Astrocyte (in vitro differentiated cells and primary cell): ENCODE measurements at regions not wholly inside any gene's neighbourhood (a gene's known extent, or its start where the extent isn't known, plus 50 kb on each side); places are given as distances from the start of the nearest gene placed in this dataset.

Source experiments
- DNase-seq: peaks from one replicate; pipeline ENCODE4 v3.0.0-alpha.2; 2010; ENCODE audit warnings: low read depth
- FAIRE-seq: peaks from 2 replicates; lab custom pipeline; 2011; peaks lifted over from hg19 to GRCh38; lab: Jason Lieb, UNC
- H2AFZ ChIP-seq: 2 replicates; pipeline ENCODE4 v1.6.0; 2012; ENCODE audit warnings: low read depth, low read length, inconsistent platforms
- H3K27ac ChIP-seq: 2 replicates; pipeline ENCODE4 v1.5.1; 2011; ENCODE audit warnings: low read depth, low read length, inconsistent platforms
- H3K27me3 ChIP-seq: 2 replicates; pipeline ENCODE4 v1.6.0; 2011; ENCODE audit warnings: low read length, inconsistent platforms; ENCODE audit not compliant: insufficient read depth
- H3K36me3 ChIP-seq: 2 replicates; pipeline ENCODE4 v1.5.1; 2011; ENCODE audit warnings: low read length, inconsistent platforms; ENCODE audit not compliant: insufficient read depth
- H3K4me1 ChIP-seq: 2 replicates; pipeline ENCODE4 v1.5.1; 2011; ENCODE audit warnings: low read length, inconsistent platforms; ENCODE audit not compliant: insufficient read depth
- H3K4me2 ChIP-seq: 2 replicates; pipeline ENCODE4 v1.6.0; 2012; ENCODE audit warnings: low read length, inconsistent platforms
- H3K4me3 ChIP-seq: 2 replicates; pipeline ENCODE4 v1.5.1; 2011; ENCODE audit warnings: low read depth, mild to moderate bottlenecking, low read length, inconsistent platforms; ENCODE audit not compliant: insufficient read depth
- H3K79me2 ChIP-seq: 2 replicates; pipeline ENCODE4 v1.6.0; 2012; ENCODE audit warnings: mild to moderate bottlenecking, low read length, inconsistent platforms; ENCODE audit not compliant: insufficient read depth
- H3K9ac ChIP-seq: 2 replicates; pipeline ENCODE4 v1.6.0; 2012; ENCODE audit warnings: mild to moderate bottlenecking, low read length, inconsistent platforms
- H3K9me3 ChIP-seq: 2 replicates; pipeline ENCODE4 v1.5.1; 2012; ENCODE audit warnings: low read depth, mild to moderate bottlenecking, low read length, inconsistent platforms; ENCODE audit not compliant: insufficient read depth
- H4K20me1 ChIP-seq: 2 replicates; pipeline ENCODE4 v1.6.0; 2012; ENCODE audit warnings: low read length, inconsistent platforms; ENCODE audit not compliant: insufficient read depth
- H3K27ac Mint-ChIP-seq: one replicate; pipeline ENCODE4 v1.8.0; 2021; ENCODE audit warnings: mild to moderate bottlenecking, mixed read lengths; ENCODE audit not compliant: unreplicated experiment
- H3K27me3 Mint-ChIP-seq: one replicate; pipeline ENCODE4 v1.8.0; 2021; ENCODE audit warnings: low read depth, mixed read lengths; ENCODE audit not compliant: unreplicated experiment
- H3K36me3 Mint-ChIP-seq: one replicate; pipeline ENCODE4 v1.8.0; 2021; ENCODE audit warnings: low read depth, mixed read lengths; ENCODE audit not compliant: unreplicated experiment
- H3K4me1 Mint-ChIP-seq: one replicate; pipeline ENCODE4 v1.8.0; 2021; ENCODE audit warnings: low read depth, mixed read lengths; ENCODE audit not compliant: unreplicated experiment
- H3K4me3 Mint-ChIP-seq: one replicate; pipeline ENCODE4 v1.8.0; 2021; ENCODE audit warnings: mild to moderate bottlenecking, moderate library complexity, mixed read lengths; ENCODE audit not compliant: unreplicated experiment
- H3K9me3 Mint-ChIP-seq: one replicate; pipeline ENCODE4 v1.8.0; 2021; ENCODE audit warnings: mild to moderate bottlenecking, mixed read lengths; ENCODE audit not compliant: unreplicated experiment
- EZH2 ChIP-seq: IDR thresholded peaks from 2 replicates; pipeline ENCODE4 v1.6.1; 2012; ENCODE audit warnings: mild to moderate bottlenecking, low read length, inconsistent platforms; ENCODE audit not compliant: insufficient read depth
- TF ChIP-seq, protein P1 (sequence below): IDR thresholded peaks from 2 replicates; pipeline ENCODE4 v1.5.1; 2011; ENCODE audit warnings: low read depth, mild to moderate bottlenecking, inconsistent platforms, low read length, moderate library complexity; ENCODE audit not compliant: insufficient read depth

DNA sequence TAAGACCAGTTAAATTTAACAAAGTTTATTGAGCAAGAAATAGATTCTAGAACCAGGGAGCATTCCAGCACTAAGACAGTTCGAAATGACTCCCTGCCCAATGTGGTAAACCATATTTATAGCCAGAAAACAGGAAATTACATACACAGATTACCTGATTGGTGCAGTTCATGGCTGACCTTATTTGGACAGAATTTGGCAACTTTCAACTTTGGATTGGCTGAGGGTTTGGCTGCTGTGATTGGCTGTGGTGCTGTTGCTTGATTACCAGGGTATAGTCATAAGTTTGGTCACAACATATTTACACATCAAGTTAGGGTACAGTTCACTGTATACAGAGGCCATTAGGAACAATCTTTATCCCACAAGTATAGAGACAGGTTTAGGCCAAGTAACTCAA, 984.8 kb upstream of the MIR17HG start:
- TF ChIP-seq EZH2, result no peak
- TF ChIP-seq, protein P1, sequence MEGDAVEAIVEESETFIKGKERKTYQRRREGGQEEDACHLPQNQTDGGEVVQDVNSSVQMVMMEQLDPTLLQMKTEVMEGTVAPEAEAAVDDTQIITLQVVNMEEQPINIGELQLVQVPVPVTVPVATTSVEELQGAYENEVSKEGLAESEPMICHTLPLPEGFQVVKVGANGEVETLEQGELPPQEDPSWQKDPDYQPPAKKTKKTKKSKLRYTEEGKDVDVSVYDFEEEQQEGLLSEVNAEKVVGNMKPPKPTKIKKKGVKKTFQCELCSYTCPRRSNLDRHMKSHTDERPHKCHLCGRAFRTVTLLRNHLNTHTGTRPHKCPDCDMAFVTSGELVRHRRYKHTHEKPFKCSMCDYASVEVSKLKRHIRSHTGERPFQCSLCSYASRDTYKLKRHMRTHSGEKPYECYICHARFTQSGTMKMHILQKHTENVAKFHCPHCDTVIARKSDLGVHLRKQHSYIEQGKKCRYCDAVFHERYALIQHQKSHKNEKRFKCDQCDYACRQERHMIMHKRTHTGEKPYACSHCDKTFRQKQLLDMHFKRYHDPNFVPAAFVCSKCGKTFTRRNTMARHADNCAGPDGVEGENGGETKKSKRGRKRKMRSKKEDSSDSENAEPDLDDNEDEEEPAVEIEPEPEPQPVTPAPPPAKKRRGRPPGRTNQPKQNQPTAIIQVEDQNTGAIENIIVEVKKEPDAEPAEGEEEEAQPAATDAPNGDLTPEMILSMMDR, result no peak
- H3K4me3 Mint-ChIP-seq, result no peak overlapping the region
- no peaks in the 10 kb centered on the region for H3K27me3 Mint-ChIP-seq
- no peaks in the 10 kb centered on the region for H3K9me3 ChIP-seq
- H3K27me3 ChIP-seq, result no peaks in the 10 kb centered on the region
- H3K79me2 ChIP-seq, result no peaks in the 10 kb centered on the region
- H3K36me3 Mint-ChIP-seq, result no peaks in the 10 kb centered on the region
- no peak for FAIRE-seq
- peaks cover 2% of the 10 kb centered on the region for H3K9me3 Mint-ChIP-seq
- H3K4me1 ChIP-seq, result no peaks in the 10 kb centered on the region
- no peak overlapping the region for H3K27ac ChIP-seq
- H3K36me3 ChIP-seq, result no peaks in the 10 kb centered on the region
- H3K4me1 Mint-ChIP-seq, result no peaks in the 10 kb centered on the region
- no peak overlapping the region for H3K9ac ChIP-seq
- no peak overlapping the region for H3K4me3 ChIP-seq
- no peak overlapping the region for H3K4me2 ChIP-seq
- no peak overlapping the region for H2AFZ ChIP-seq
- no peak overlapping the region for H3K27ac Mint-ChIP-seq
- no peak for DNase-seq
- H4K20me1 ChIP-seq, result no peaks in the 10 kb centered on the region

DNA sequence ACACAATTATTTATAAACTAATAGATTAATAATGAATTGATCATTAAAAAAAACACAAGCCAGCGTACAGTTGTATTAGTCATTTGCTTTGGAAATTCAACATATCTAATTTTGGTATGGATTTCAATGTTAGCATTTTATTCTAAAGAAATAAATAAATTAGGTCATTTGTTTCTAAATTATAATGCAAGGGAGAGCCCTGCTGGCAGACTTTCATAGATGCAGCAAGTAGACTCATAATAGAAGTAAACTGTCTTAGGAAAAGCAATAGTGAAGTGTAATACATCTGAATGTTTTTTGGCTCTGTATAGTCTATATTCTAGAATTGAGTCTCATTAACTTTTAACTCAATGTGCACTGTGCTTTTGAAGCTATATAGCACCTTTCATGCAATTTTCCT, 982.4 kb upstream of the MIR17HG start:
- Histone ChIP-seq H3K4me2 (no peak overlapping the region), H2AFZ (no peak overlapping the region)
- no peak overlapping the region for H3K27ac Mint-ChIP-seq

DNA sequence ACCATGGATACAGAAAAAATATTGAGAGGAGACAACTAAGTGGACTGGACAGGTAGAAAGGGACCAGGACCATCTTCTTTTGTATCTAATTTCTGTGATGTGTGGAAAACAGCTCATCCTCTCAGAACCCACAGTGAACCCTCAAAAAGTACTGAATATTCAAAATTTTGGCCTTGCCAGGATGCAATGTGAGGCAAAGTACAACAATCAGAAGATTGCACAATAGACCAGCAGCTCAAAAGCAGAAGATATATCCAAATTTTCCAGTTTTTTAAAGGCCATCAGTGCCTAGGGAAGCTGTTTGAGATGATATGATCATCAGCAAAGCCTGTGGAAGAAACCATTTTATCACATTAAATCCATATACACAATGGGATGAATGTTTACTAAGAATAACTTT, 973.3 kb upstream of the MIR17HG start:
- Histone ChIP-seq H3K36me3 (no peaks in the 10 kb centered on the region), H3K9me3 (no peaks in the 10 kb centered on the region), H3K9ac (no peak overlapping the region), H2AFZ (no peak overlapping the region), H3K27ac (no peak overlapping the region), H3K4me2 (no peak overlapping the region), H3K27me3 (no peaks in the 10 kb centered on the region), H4K20me1 (no peaks in the 10 kb centered on the region), H3K79me2 (no peaks in the 10 kb centered on the region), H3K4me1 (no peaks in the 10 kb centered on the region), H3K4me3 (no peak overlapping the region)
- TF ChIP-seq, protein P1, result no peak
- no peak for TF ChIP-seq EZH2
- Mint-ChIP-seq H3K27me3 (no peaks in the 10 kb centered on the region), H3K4me1 (no peaks in the 10 kb centered on the region), H3K4me3 (no peak overlapping the region), H3K9me3 (peaks cover 2% of the 10 kb centered on the region), H3K27ac (no peak overlapping the region), H3K36me3 (no peaks in the 10 kb centered on the region)
- no peak for FAIRE-seq
- DNase-seq, result no peak

More for the DNA sequence above, 982.4 kb upstream of the MIR17HG start:
- no peaks in the 10 kb centered on the region for H4K20me1 ChIP-seq
- H3K36me3 Mint-ChIP-seq, result no peaks in the 10 kb centered on the region
- no peaks in the 10 kb centered on the region for H3K4me1 Mint-ChIP-seq
- H3K9ac ChIP-seq, result no peak overlapping the region
- H3K4me3 ChIP-seq, result no peak overlapping the region
- DNase-seq (peak; percentile 3), FAIRE-seq (no peak)
- H3K4me3 Mint-ChIP-seq, result no peak overlapping the region
- no peaks in the 10 kb centered on the region for H3K27me3 Mint-ChIP-seq
- H3K9me3 Mint-ChIP-seq, result peaks cover 5% of the 10 kb centered on the region
- H3K9me3 ChIP-seq, result no peaks in the 10 kb centered on the region
- H3K36me3 ChIP-seq, result no peaks in the 10 kb centered on the region
- H3K79me2 ChIP-seq, result no peaks in the 10 kb centered on the region
- TF ChIP-seq, protein P1, result no peak
- TF ChIP-seq EZH2, result no peak
- no peaks in the 10 kb centered on the region for H3K4me1 ChIP-seq
- no peak overlapping the region for H3K27ac ChIP-seq
- no peaks in the 10 kb centered on the region for H3K27me3 ChIP-seq
